ENCODE measurements at regions not wholly inside any gene's neighbourhood (a gene's known extent, or its start where the extent isn't known, plus 50 kb on each side); places are given as distances from the start of the nearest gene placed in this dataset.
"Not testable (repeated sequence)": the region's sequence is repeated elsewhere in the genome, so short reads cannot be mapped to it uniquely, and the experiment has no call there.

GRCh38 chrX:85529141-85529540 is 149.7 kb upstream of the POF1B start:
- TF ChIP-seq CTCF (conservative IDR thresholded peaks at IDR 0.05; ENCODE audit: low read length); EZH2phosphoT487 (IDR thresholded peaks at IDR 0.05; ENCODE audit: borderline replicate concordance, low read depth, low read length): not testable (repeated sequence)

Measured in OCI-LY7 (cell line).